ENCODE measurements at regions not wholly inside any gene's neighbourhood (a gene's known extent, or its start where the extent isn't known, plus 50 kb on each side); places are given as distances from the start of the nearest gene placed in this dataset.
"Not testable (repeated sequence)": the region's sequence is repeated elsewhere in the genome, so short reads cannot be mapped to it uniquely, and the experiment has no call there.

GRCh38 chr3:125683067-125683829 lies 88.0 kb upstream of the OSBPL11 start:
- H3K9me3 Mint-ChIP-seq, result no peaks in the 10 kb centered on the region
- no peaks in the 10 kb centered on the region for H3K4me1 Mint-ChIP-seq
- H3K27me3 Mint-ChIP-seq, result peaks cover 8% of the 10 kb centered on the region
- H3K36me3 Mint-ChIP-seq, result no peaks in the 10 kb centered on the region
- no peak for ATAC-seq (ENCODE audit: low read depth)
- no peak for DNase-seq (ENCODE audit: low spot score in 2 of 2)
- no peak overlapping the region for H3K27ac Mint-ChIP-seq
- no peak overlapping the region for H3K4me3 Mint-ChIP-seq

- no peaks in the 10 kb centered on the region for H3K9me3 Mint-ChIP-seq
- ATAC-seq (ENCODE audit: low read depth) (no peak), DNase-seq (ENCODE audit: low spot score in 2 of 2) (no peak)
- no peak overlapping the region for H3K4me3 Mint-ChIP-seq
- no peaks in the 10 kb centered on the region for H3K36me3 Mint-ChIP-seq
- peaks cover 8% of the 10 kb centered on the region for H3K27me3 Mint-ChIP-seq
- no peaks in the 10 kb centered on the region for H3K4me1 Mint-ChIP-seq
- H3K27ac Mint-ChIP-seq, result no peak overlapping the region
Measured at GRCh38 chr3:125684199-125684598, 88.9 kb upstream of the OSBPL11 start.

- not testable (repeated sequence) for H3K9me3 Mint-ChIP-seq; DNase-seq (ENCODE audit: low spot score in 2 of 2); H3K4me1 Mint-ChIP-seq; H3K4me3 Mint-ChIP-seq; H3K36me3 Mint-ChIP-seq; ATAC-seq (ENCODE audit: low read depth); H3K27me3 Mint-ChIP-seq; H3K27ac Mint-ChIP-seq
Measured at GRCh38 chr3:125685741-125686140, 90.4 kb upstream of the OSBPL11 start.

- Mint-ChIP-seq H3K36me3 (no peaks in the 10 kb centered on the region), H3K4me3 (no peak overlapping the region), H3K27ac (no peak overlapping the region), H3K9me3 (no peaks in the 10 kb centered on the region), H3K4me1 (no peaks in the 10 kb centered on the region), H3K27me3 (peaks cover 2% of the 10 kb centered on the region)
- DNase-seq (ENCODE audit: low spot score in 2 of 2), result no peak
- no peak for ATAC-seq (ENCODE audit: low read depth)
Measured at GRCh38 chr3:125692361-125692760, 97.1 kb upstream of the OSBPL11 start.

- H3K36me3 Mint-ChIP-seq, result no peaks in the 10 kb centered on the region
- DNase-seq (ENCODE audit: low spot score in 2 of 2), result no peak
Measured at GRCh38 chr3:125693887-125694286, 98.6 kb upstream of the OSBPL11 start.

GRCh38 chr3:125694761-125695294 lies 99.5 kb upstream of the OSBPL11 start:
- no peaks in the 10 kb centered on the region for H3K36me3 Mint-ChIP-seq
- DNase-seq (ENCODE audit: low spot score in 2 of 2) (no peak), ATAC-seq (ENCODE audit: low read depth) (no peak)
- H3K9me3 Mint-ChIP-seq, result no peaks in the 10 kb centered on the region
- peaks cover 2% of the 10 kb centered on the region for H3K27me3 Mint-ChIP-seq
- H3K27ac Mint-ChIP-seq, result no peak overlapping the region
- H3K4me3 Mint-ChIP-seq, result no peak overlapping the region
- H3K4me1 Mint-ChIP-seq, result no peaks in the 10 kb centered on the region

More at GRCh38 chr3:125693887-125694286, 98.6 kb upstream of the OSBPL11 start:
- H3K27ac Mint-ChIP-seq, result no peak overlapping the region
- no peaks in the 10 kb centered on the region for H3K9me3 Mint-ChIP-seq
- peaks cover 2% of the 10 kb centered on the region for H3K27me3 Mint-ChIP-seq
- ATAC-seq (ENCODE audit: low read depth), result no peak
- H3K4me3 Mint-ChIP-seq, result no peak overlapping the region
- H3K4me1 Mint-ChIP-seq, result no peaks in the 10 kb centered on the region

GRCh38 chr3:125695688-125696087 lies 100.4 kb upstream of the OSBPL11 start:
- Mint-ChIP-seq H3K9me3 (no peaks in the 10 kb centered on the region), H3K4me1 (no peaks in the 10 kb centered on the region), H3K4me3 (no peak overlapping the region), H3K27ac (no peak overlapping the region), H3K36me3 (no peaks in the 10 kb centered on the region), H3K27me3 (peaks cover 2% of the 10 kb centered on the region)
- ATAC-seq (ENCODE audit: low read depth) (no peak), DNase-seq (ENCODE audit: low spot score in 2 of 2) (no peak)

- not testable (repeated sequence) for H3K36me3 Mint-ChIP-seq; DNase-seq (ENCODE audit: low spot score in 2 of 2); H3K9me3 Mint-ChIP-seq; H3K27me3 Mint-ChIP-seq; H3K4me1 Mint-ChIP-seq; H3K4me3 Mint-ChIP-seq; H3K27ac Mint-ChIP-seq; ATAC-seq (ENCODE audit: low read depth)
Measured at GRCh38 chr3:125697126-125697525, 101.8 kb upstream of the OSBPL11 start.

GRCh38 chr3:125697979-125698640 lies 102.8 kb upstream of the OSBPL11 start:
- H3K9me3 Mint-ChIP-seq; H3K4me3 Mint-ChIP-seq; H3K27me3 Mint-ChIP-seq; ATAC-seq (ENCODE audit: low read depth); H3K27ac Mint-ChIP-seq; H3K36me3 Mint-ChIP-seq; H3K4me1 Mint-ChIP-seq: not testable (repeated sequence)
- DNase-seq (ENCODE audit: low spot score in 2 of 2), result peak in 1 of 2 donors; percentile 51

- Mint-ChIP-seq H3K27me3 (no peaks in the 10 kb centered on the region), H3K4me3 (no peak overlapping the region), H3K9me3 (no peaks in the 10 kb centered on the region), H3K27ac (no peak overlapping the region), H3K36me3 (no peaks in the 10 kb centered on the region), H3K4me1 (no peaks in the 10 kb centered on the region)
- ATAC-seq (ENCODE audit: low read depth), result no peak
- DNase-seq (ENCODE audit: low spot score in 2 of 2), result no peak
Measured at GRCh38 chr3:125715651-125716050, 120.4 kb upstream of the OSBPL11 start.

GRCh38 chr3:125732151-125732550 lies 136.9 kb upstream of the OSBPL11 start:
- H3K9me3 Mint-ChIP-seq, result not testable (repeated sequence)

GRCh38 chr3:125741991-125742718 lies 146.9 kb upstream of the OSBPL11 start:
- H3K27me3 Mint-ChIP-seq; ATAC-seq (ENCODE audit: low read depth); H3K36me3 Mint-ChIP-seq; DNase-seq (ENCODE audit: low spot score in 2 of 2); H3K4me1 Mint-ChIP-seq; H3K9me3 Mint-ChIP-seq; H3K4me3 Mint-ChIP-seq: not testable (repeated sequence)
- peak overlapping the region; percentile 20 for H3K27ac Mint-ChIP-seq

More at GRCh38 chr3:125732151-125732550, 136.9 kb upstream of the OSBPL11 start:
- not testable (repeated sequence) for H3K4me3 Mint-ChIP-seq; DNase-seq (ENCODE audit: low spot score in 2 of 2); H3K4me1 Mint-ChIP-seq; H3K36me3 Mint-ChIP-seq; ATAC-seq (ENCODE audit: low read depth); H3K27ac Mint-ChIP-seq
- peaks cover 11% of the 10 kb centered on the region for H3K27me3 Mint-ChIP-seq

- H3K4me1 Mint-ChIP-seq, H3K4me3 Mint-ChIP-seq, H3K27me3 Mint-ChIP-seq, H3K9me3 Mint-ChIP-seq, H3K36me3 Mint-ChIP-seq: not testable (repeated sequence)
- H3K27ac Mint-ChIP-seq, result peak overlapping the region; percentile 20
- DNase-seq (ENCODE audit: low spot score in 2 of 2), result peak in 1 of 2 donors; percentile 14
- ATAC-seq (ENCODE audit: low read depth), result peak; percentile 68
Measured at GRCh38 chr3:125742845-125743244, 147.5 kb upstream of the OSBPL11 start.

- not testable (repeated sequence) for H3K27me3 Mint-ChIP-seq; H3K36me3 Mint-ChIP-seq; DNase-seq (ENCODE audit: low spot score in 2 of 2); H3K9me3 Mint-ChIP-seq; ATAC-seq (ENCODE audit: low read depth); H3K4me3 Mint-ChIP-seq; H3K4me1 Mint-ChIP-seq; H3K27ac Mint-ChIP-seq
Measured at GRCh38 chr3:125757050-125757449, 161.8 kb upstream of the OSBPL11 start.
